HG02885 (cell line): ENCODE measurements at regions not wholly inside any gene's neighbourhood (a gene's known extent, or its start where the extent isn't known, plus 50 kb on each side); places are given as distances from the start of the nearest gene placed in this dataset.
"Not testable (repeated sequence)": the region's sequence is repeated elsewhere in the genome, so short reads cannot be mapped to it uniquely, and the experiment has no call there.

Experiments used
- ATAC-seq: cut with Tn5 transposase; IDR thresholded peaks from one replicate; pipeline ENCODE4 v1.9.1; 2021; ENCODE audit warnings: mild to moderate bottlenecking; ENCODE audit not compliant: unreplicated experiment, poor library complexity

DNA sequence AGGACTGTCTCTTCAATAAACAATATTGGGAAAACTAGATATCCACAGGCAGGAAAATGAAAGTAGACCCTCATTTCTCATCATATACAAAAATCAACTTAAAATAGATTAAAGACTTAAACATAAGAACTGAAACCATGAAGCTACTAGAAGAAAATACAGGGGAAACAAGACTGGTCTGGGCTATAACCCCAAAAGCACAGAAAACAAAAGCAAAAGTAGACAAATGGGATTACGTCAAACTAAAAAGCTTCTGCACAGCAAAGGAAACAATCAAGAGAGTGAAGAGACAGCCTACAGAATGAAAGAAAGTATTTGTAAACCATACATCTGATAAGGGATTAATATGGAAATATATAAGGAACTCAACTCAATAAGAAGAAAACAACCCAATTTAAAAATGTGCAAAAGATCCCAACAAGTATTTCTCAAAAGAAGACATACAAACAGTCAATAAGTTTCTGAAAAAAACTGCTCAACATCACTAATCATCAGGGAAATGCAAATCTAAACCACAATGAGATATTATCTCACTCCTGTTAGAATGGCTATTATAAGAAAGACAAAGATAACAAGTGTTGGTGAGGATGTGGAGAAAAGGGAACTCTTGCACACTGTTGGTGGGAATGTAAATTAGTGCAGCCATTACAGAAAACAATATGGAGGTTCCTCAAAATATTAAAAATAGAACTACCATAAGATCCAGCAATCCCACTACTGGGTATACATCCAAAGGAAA is 325.3 kb upstream of the RASGEF1B start:
- ATAC-seq, result no peak

DNA sequence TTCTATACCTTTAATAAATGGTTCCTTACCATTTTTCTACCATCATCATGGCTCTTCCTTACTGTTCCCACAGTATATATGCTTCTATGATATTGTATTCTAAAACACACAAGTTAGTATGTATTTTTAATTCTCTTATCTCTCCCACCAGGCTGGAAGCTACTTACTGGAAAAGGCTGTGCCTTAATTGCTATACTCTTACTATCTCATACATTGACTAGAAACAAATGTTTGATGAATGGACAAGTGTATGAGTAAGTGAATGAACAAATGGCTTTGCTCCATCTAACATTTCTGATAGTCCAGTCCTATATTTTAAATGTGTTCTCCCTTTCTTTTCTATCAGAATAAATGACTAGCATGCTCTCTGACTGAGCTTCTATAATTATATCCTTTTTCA is 320.8 kb upstream of the RASGEF1B start:
- no peak for ATAC-seq

DNA sequence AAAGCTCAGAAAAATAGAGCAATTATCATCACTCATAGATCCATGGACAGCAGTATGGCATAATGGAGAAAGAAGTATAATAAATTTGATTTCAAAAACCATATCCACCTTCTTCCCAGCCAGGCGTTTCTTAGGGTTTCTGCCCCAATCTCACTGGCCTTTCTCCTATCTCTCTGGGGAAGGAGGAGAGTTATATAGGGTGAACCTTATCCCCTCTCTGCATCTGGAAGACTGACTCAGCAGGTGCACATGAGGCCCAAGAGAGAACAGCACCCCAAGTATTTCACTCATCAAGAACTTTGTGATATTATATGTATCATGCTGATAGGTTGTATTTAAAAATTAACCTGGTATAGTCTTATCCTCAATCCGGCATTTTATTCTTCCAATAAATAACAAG is 318.8 kb upstream of the RASGEF1B start:
- ATAC-seq, result no peak

DNA sequence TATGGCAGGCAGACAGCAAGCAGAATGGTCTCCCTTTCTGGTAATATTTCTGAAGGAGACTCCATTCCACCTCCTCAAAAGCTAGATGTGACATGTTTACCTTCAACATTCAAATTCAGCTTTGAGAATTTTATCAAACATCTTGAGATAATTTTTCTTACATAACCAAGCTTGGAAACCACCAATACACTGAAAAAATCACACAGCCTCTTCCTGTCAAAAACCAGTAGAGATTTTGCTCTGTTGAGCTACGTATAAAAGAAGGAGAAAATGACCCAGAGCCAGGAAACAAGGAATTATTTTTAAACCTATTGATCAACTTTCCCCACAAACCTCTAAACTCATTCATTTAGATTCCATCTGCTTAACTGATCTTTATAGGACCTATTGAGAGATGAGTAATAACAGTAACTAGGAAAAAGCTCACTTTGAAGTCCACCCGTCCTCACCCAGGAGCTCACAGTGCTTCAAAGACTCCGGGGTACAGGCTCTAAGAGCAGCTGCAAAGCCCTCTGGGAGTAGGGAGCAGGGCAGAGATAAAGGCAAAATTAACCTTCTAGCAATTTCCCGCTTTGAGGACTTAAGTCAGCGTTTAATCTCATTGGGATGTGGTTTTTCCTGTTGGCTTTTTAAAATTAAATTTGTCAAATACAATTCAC is 318.2 kb upstream of the RASGEF1B start:
- no peak for ATAC-seq

DNA sequence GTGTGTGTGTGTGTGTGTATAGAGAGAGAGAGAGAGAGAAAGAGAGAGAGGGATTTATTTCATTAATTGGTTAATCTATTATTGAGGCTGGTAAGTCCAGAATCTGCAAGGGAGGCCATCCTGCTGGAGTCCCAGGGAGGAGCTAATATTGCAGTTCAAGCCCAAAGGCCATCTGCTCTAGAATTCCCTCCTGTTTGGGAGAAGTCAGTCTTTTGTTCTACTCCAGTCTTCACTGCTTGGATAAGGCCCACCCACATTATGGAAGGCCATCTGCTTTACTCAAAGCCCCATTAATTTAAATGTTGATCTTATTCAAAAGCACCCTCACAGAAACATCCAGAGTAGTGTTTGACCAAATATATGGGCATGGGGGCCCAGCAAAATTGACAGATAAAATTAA is 317.5 kb upstream of the RASGEF1B start:
- no peak for ATAC-seq

DNA sequence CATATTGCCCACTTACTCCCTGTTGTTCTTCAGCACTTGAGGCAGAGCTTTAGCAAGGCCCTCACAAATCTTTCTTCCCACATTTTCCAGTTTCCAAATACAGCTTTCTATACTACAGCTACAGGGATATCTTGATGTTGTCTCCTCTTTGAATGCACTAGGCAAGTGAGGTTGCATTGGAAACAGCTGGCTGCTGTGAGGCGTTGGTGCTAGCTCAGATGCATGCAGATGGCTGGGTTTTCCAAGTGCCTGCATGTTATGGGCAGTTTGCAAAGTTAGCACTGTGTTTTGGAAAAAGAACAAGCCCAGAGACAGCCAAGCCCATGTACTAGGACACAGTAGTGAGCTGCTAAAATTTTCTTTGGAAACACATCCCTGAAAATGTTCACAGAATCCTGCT is 315.1 kb upstream of the RASGEF1B start:
- no peak for ATAC-seq

DNA sequence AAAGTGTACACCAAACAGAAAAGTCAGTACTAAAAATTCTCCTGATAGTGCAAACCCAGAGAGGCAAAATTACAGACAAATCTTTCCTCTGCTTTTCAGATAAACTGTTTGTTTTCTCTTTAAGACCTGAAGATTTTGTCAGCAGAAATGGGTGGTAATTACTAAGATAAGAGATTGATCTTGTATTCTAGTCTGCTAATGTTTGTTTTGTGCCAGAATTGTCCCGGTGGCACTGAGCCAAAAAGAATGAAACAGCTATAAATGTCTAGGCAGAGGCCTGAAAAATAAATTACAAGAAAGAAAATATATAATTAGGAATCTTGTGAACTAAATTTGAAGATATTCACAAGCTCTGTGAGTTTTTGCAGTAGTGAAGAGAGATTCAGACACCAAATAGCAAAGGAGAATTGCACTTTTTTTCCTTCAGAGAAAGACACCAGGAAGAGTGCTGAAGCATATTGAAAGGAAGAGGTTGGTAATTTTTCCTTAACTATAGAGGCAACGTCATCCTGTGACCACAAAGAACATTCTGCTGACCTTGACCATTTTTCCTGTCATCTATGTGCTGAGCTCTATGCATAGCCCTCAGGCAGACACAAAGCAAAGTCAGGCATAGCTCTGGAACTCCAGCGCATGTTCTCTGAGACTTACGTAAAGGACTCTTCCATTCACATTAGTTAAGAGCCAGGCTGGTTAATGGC is 314.5 kb upstream of the RASGEF1B start:
- ATAC-seq, result no peak

DNA sequence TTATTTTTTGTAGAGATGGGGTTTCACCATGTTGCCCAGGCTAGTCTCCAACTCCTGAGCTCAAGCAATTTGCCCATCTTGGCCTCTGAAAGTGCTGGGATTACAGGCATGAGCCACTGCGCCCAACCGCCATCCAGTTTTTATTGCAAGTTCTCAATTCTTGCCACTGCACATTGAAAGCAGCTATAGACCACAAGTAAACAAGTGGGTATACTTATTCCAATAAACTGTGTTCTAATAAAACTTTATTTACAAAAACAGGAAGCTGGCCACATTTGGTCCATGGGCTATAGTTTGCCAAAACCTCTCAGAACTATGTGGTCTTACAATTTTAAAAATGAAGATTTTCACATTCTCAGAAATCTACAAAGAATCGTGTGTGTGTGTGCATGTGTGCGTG is 313.6 kb upstream of the RASGEF1B start:
- ATAC-seq, result no peak

DNA sequence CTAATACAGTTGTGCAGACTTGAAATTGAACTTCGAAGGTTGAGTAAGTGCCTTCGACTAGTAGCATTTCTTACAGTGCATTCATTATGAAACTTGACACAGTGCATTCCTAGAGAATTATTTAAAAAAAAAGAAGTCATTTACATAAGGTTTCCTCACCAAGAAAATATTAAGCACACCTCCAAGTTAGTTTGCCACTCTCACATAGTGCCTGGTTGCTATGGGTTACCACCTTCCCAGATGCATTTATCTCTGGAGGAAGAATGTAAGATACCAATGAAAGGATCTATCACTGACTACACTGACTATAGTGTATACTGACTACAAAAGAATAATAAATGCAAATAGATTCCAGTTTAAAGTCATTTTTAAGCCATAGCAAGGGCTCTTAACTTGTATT is 311.9 kb upstream of the RASGEF1B start:
- no peak for ATAC-seq

DNA sequence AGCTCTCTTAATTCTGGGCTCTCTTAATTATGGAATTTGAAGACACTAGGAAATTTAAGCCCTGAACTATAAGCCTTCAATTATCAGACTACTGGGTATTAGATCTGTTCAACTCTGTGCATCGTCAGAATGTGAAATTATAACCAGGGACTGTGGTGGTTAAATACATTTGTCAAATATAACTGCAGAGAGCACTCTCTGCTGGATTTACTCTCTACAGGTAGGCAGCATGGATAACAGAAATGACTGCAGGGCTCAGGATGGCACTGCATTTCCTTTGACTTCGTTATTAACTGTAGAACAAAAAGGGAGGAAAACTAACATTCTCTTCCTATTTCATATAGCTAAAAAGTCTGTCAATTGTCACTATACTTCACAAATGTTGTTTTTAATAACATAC is 310.1 kb upstream of the RASGEF1B start:
- ATAC-seq, result no peak

DNA sequence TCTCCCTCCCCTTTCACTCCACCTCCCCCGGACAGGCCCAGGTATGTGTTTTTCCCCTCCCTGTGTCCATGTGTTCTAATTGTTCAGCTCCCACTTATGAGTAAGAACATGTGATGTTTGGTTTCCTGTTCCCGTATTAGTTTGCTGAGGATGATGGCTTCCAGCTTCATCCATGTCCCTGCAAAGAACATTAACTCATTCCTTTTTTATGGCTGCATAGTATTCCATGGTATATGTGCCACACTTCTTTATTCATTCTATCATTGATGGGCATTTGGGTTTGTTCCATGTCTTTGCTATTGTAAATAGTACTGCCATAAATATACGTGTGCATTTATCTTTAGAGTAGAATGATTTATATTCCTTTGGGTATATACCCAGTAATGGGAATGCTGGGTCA is 306.0 kb upstream of the RASGEF1B start:
- ATAC-seq, result not testable (repeated sequence)

DNA sequence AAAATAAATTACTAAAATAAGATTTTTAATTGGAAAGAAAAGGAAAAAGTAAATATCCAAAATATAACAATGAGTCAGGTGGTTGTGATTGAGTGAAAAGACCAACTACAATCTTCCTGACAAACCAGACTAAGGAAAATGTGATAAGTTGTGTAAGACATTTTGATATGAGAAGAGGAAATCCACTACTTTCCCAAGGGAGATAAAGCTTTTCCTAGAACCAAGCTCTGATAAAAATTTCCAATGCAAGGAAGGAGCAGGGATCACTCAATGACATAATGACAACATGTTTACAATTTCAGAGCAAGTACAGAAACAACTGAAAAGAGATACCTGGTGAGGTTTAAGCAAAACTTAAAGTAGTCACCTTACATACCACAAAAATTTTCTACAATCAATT is 305.1 kb upstream of the RASGEF1B start:
- ATAC-seq, result no peak

DNA sequence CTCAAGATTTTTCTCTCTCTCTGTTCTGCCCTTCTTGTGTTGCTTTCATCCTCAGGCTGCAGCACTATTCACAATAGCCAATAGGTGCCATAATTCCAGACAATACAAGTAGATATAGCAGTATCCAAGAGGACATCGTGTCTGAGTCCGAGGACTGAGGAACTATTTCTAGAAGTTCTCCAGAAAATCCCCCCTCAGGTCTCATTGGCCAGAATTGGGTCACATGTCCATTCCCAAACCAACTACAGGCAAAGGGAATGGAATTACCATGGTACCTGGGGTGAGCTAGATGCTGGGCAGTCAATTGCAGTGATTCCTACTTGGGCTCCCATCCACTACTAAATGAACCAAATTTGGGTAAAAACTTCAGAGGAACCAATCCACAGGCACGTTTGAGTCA is 301.9 kb upstream of the RASGEF1B start:
- ATAC-seq, result no peak

DNA sequence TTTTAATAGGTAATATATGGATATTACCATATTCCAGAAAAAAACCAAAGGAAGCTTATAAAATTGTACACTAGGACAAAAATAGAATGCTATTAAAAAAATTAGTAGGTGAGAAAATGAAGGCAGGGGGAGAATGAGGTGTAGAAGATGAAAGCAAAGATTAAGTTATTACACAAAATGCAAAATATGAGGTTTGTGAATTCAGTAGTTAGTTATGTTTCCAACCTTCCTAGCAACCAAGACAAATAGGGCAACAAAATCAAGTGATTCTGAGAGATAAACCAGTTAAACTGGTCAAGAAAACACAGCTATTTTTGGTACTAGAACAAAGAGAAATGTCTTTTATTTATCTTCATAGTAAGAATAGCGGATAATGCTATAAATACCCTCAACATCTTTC is 300.0 kb upstream of the RASGEF1B start:
- ATAC-seq, result no peak

DNA sequence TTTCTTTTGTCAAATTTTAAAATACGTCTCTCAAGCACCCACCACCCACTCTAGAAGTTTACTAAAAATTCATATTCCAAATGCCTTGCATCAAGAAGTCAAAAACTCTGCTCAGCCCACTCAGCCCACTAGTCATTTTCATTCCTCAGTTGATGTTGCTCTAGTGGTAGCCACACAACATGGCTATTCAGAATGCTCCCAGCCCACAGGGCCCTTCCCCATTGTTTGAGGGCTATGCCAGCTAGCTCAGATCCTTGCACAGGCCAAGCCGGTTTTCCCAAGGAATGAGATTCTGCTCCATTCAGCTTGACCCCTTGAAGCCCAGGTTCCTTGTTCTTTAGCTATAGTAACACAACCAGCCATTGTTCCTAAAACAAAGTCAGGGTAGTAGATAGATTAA is 297.5 kb upstream of the RASGEF1B start:
- no peak for ATAC-seq

DNA sequence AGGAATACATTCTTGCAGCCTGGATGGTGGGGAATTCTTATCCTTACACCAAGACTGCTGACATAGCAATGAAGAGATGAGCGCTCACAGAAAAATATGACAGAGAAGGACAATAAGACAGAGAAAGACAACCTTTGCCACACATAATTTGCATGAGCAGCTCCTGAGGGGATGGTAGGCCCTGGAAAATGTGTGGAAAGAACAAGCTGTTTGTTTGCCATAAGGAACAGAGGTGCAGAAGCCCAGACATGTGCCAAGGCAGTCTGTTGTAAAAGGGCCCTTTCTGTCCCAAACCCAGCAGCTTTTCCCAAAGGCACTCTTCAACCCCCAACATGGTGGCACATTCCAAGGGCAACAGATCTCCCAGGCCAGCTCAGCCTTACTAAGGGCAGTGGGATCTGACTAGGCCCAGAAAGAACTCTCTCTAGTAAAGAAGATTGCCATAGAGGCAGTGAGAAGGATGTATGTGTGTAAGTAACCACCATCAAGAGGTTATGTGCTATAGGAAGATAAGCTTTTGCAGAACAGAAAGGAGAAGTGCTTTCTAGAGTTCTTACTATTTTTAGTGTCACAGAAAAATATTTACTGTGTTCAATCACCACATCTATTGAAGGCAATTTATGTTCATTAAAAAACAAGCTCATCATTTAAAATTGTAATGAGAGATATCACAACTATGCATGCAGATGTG is 287.0 kb upstream of the RASGEF1B start:
- ATAC-seq, result no peak

DNA sequence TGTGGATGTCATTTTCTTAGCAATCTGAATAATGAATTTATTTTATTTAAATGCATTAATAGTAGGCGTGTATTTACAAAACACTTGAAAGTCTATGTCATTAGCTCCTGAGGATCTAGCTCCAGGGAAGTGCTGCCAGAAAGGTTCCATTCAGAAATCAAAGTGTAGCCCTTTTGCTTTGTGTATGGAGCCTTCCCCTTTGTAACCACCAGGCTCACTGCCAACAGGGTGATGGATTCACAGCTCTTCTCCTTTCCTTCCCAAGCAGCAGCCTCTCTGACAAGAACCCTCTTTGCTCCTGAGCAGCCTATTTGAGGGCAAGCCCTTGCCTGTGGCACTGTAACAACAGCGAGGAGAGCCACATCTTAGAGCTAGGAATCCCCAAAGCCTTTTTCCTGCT is 286.0 kb upstream of the RASGEF1B start:
- no peak for ATAC-seq

DNA sequence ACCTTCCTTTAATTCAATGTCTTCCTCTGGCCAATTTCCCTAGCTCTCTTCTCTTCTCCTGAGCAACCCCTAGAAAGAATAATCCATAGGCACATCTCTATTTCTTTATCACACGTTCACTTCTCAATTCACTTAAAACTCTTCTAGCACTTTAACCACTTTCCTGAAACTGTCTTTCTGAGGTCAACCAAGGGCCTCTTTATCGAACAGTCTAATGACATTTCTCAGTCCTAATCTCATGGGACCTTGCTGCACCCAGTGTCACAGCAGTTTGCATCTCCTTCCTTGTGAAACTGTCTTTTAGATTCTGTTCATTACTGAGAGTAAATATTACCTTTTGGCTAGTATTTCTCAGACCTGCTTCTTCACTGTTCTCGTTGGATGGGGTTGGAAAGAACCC is 285.3 kb upstream of the RASGEF1B start:
- peak; percentile 84 for ATAC-seq

DNA sequence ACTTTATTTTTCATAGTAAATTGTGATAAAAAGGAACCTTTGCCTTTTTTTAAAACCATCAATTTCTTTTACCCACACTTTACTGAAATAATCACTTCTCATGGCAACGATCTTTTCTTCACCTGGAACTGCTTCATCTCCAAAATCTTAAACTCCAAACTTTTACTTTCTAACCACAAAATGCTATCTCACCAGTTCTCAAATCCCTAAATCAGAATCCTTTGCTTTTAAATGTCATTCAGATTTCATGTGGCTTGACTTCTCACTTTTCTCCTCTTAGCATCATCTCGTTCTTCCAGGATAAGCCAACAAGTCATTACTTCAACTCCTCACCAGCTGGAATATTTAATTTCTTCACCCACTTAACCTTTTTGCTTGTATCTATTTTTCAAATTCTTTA is 284.3 kb upstream of the RASGEF1B start:
- no peak for ATAC-seq

DNA sequence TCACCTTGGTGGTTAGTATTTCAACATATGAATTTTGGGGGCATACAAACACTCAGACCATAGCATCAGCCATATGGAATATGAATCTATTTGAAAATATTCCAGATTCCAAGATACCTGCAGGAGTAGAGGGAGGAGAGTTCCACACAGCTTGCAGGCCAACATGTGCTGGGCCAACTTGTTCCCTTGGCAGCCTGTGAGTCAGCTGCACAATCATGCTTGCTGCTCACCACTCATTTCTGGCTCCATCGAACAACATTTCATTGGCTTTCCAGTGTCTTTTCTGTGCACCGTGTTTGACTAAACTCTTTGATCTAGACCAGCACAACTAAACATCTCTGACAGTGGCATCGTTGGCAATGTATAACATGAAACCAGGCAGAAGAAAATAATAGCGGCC is 282.5 kb upstream of the RASGEF1B start:
- no peak for ATAC-seq
